ES-I3 (cell line): ENCODE measurements at regions not wholly inside any gene's neighbourhood (a gene's known extent, or its start where the extent isn't known, plus 50 kb on each side); places are given as distances from the start of the nearest gene placed in this dataset.

Experiments
- H3K36me3 ChIP-seq: 2 replicates; pipeline ENCODE4 v1.6.1; 2013; ENCODE audit warnings: mild to moderate bottlenecking, low read length, control low read depth, moderate library complexity; ENCODE audit not compliant: insufficient read depth
- H3K4me1 ChIP-seq: 2 replicates; pipeline ENCODE4 v1.6.1; 2013; ENCODE audit warnings: mild to moderate bottlenecking, control low read depth, low read length; ENCODE audit not compliant: insufficient read depth
- H3K9ac ChIP-seq: 2 replicates; pipeline ENCODE4 v1.6.1; 2013; ENCODE audit warnings: low read depth, mild to moderate bottlenecking, low read length, moderate library complexity
- H3K9me3 ChIP-seq: 2 replicates; pipeline ENCODE4 v1.6.1; 2013; ENCODE audit warnings: mild to moderate bottlenecking, low read length, moderate library complexity; ENCODE audit not compliant: control insufficient read depth, insufficient read depth

GRCh38 chr9:115169003-115169402 is 51.0 kb upstream of the TNC start:
- Histone ChIP-seq H3K9ac (no peak overlapping the region), H3K4me1 (peaks cover 41% of the 10 kb centered on the region), H3K36me3 (no peaks in the 10 kb centered on the region; the same call in 1 of the 2 replicates), H3K9me3 (no peaks in the 10 kb centered on the region; the same call in 1 of the 2 replicates)

- Histone ChIP-seq H3K36me3 (no peaks in the 10 kb centered on the region; the same call in 1 of the 2 replicates), H3K9ac (no peak overlapping the region), H3K9me3 (no peaks in the 10 kb centered on the region; the same call in 1 of the 2 replicates), H3K4me1 (peaks cover 32% of the 10 kb centered on the region)
Measured at GRCh38 chr9:115170358-115171073, 52.6 kb upstream of the TNC start.

GRCh38 chr9:115171921-115172388 is 54.0 kb upstream of the TNC start:
- no peaks in the 10 kb centered on the region for H3K9me3 ChIP-seq
- H3K4me1 ChIP-seq, result peaks cover 32% of the 10 kb centered on the region
- H3K9ac ChIP-seq, result no peak overlapping the region
- no peaks in the 10 kb centered on the region for H3K36me3 ChIP-seq

- Histone ChIP-seq H3K9ac (no peak overlapping the region), H3K36me3 (no peaks in the 10 kb centered on the region), H3K9me3 (no peaks in the 10 kb centered on the region), H3K4me1 (peaks cover 27% of the 10 kb centered on the region)
Measured at GRCh38 chr9:115182264-115182663, 64.3 kb upstream of the TNC start.

GRCh38 chr9:115183436-115183835 is 65.5 kb upstream of the TNC start:
- no peaks in the 10 kb centered on the region for H3K36me3 ChIP-seq
- peaks cover 29% of the 10 kb centered on the region for H3K4me1 ChIP-seq
- no peaks in the 10 kb centered on the region for H3K9me3 ChIP-seq
- no peak overlapping the region for H3K9ac ChIP-seq

GRCh38 chr9:115189686-115190085 is 71.7 kb upstream of the TNC start:
- peaks cover 5% of the 10 kb centered on the region; the same call in 1 of the 2 replicates for H3K9me3 ChIP-seq
- H3K9ac ChIP-seq, result no peak overlapping the region
- H3K36me3 ChIP-seq, result no peaks in the 10 kb centered on the region
- H3K4me1 ChIP-seq, result peaks cover 20% of the 10 kb centered on the region

GRCh38 chr9:115191667-115192066 is 73.7 kb upstream of the TNC start:
- H3K9ac ChIP-seq, result no peak overlapping the region
- H3K36me3 ChIP-seq, result no peaks in the 10 kb centered on the region
- H3K9me3 ChIP-seq, result peaks cover 8% of the 10 kb centered on the region; the same call in 1 of the 2 replicates
- peaks cover 17% of the 10 kb centered on the region for H3K4me1 ChIP-seq

GRCh38 chr9:115192280-115192679 is 74.3 kb upstream of the TNC start:
- H3K9me3 ChIP-seq, result peaks cover 8% of the 10 kb centered on the region; the same call in 1 of the 2 replicates
- no peak overlapping the region for H3K9ac ChIP-seq
- peaks cover 16% of the 10 kb centered on the region for H3K4me1 ChIP-seq
- no peaks in the 10 kb centered on the region for H3K36me3 ChIP-seq

GRCh38 chr9:115192835-115193525 is 75.0 kb upstream of the TNC start:
- H3K9ac ChIP-seq, result no peak overlapping the region
- peaks cover 18% of the 10 kb centered on the region for H3K4me1 ChIP-seq
- peaks cover 8% of the 10 kb centered on the region; the same call in 1 of the 2 replicates for H3K9me3 ChIP-seq
- H3K36me3 ChIP-seq, result no peaks in the 10 kb centered on the region

- no peaks in the 10 kb centered on the region for H3K36me3 ChIP-seq
- H3K9ac ChIP-seq, result no peak overlapping the region
- peaks cover 8% of the 10 kb centered on the region; the same call in 1 of the 2 replicates for H3K9me3 ChIP-seq
- H3K4me1 ChIP-seq, result peaks cover 20% of the 10 kb centered on the region
Measured at GRCh38 chr9:115193777-115194176, 75.8 kb upstream of the TNC start.

- H3K36me3 ChIP-seq, result no peaks in the 10 kb centered on the region
- H3K4me1 ChIP-seq, result peaks cover 20% of the 10 kb centered on the region
- H3K9me3 ChIP-seq, result peaks cover 8% of the 10 kb centered on the region; the same call in 1 of the 2 replicates
- no peak overlapping the region for H3K9ac ChIP-seq
Measured at GRCh38 chr9:115194216-115194615, 76.3 kb upstream of the TNC start.

GRCh38 chr9:115195912-115196311 is 78.0 kb upstream of the TNC start:
- no peaks in the 10 kb centered on the region for H3K36me3 ChIP-seq
- H3K9me3 ChIP-seq, result peaks cover 4% of the 10 kb centered on the region; the same call in 1 of the 2 replicates
- peaks cover 20% of the 10 kb centered on the region for H3K4me1 ChIP-seq
- H3K9ac ChIP-seq, result no peak overlapping the region

- peaks cover 20% of the 10 kb centered on the region for H3K4me1 ChIP-seq
- H3K36me3 ChIP-seq, result no peaks in the 10 kb centered on the region
- no peak overlapping the region for H3K9ac ChIP-seq
- H3K9me3 ChIP-seq, result peaks cover 2% of the 10 kb centered on the region; the same call in 1 of the 2 replicates
Measured at GRCh38 chr9:115196919-115197318, 79.0 kb upstream of the TNC start.

GRCh38 chr9:115198001-115198400 is 80.0 kb upstream of the TNC start:
- Histone ChIP-seq H3K36me3 (no peaks in the 10 kb centered on the region), H3K9me3 (peaks cover 2% of the 10 kb centered on the region; the same call in 1 of the 2 replicates), H3K4me1 (peaks cover 20% of the 10 kb centered on the region), H3K9ac (no peak overlapping the region)
